Islet of Langerhans (tissue), 1 donor: ENCODE measurements at regions not wholly inside any gene's neighbourhood (a gene's known extent, or its start where the extent isn't known, plus 50 kb on each side); places are given as distances from the start of the nearest gene placed in this dataset.

ENCODE experiments used
- FAIRE-seq: peaks from one replicate; lab custom pipeline; 2011; peaks lifted over from hg19 to GRCh38; lab: Jason Lieb, UNC

GRCh38 chr5:98458004-98458403, 315.5 kb upstream of the RGMB start:
- FAIRE-seq: no peak

DNA sequence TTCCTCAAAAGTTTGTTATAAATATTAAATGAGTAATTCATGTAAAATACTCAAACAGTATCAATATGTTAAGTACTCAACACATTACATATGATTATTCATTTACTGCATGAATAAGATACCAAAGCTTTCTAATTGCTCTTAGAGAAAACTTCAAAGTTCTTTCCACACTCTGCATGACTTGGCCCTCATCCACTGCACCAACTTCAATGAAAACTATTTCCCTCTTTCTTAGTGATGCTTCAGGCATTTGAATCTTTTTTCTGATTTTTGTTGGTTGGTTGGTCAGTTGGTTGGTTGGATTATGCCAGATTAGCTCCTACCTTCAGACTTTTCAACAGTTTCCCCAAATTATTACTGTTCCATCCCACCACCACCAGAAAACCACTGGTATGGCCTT, 314.7 kb upstream of the RGMB start:
- FAIRE-seq: no peak

DNA sequence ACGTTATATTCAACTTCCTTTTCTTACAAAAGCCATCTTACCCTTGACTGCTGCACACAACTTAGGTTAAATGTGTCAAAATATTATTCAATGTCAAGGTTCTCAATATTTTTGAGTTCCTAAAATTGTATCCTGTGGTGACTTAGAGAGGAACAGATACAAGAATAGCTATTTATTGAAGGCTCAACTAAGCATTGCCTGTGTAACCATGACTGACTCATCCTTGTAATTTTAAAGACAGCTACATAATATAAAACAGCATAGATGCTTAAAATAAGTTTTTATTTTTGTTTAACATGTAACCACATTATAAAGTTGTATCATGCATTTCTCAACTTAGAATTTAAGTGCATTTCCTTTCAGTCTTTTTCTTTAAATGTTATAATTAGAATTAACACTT, 312.9 kb upstream of the RGMB start:
- no peak for FAIRE-seq

DNA sequence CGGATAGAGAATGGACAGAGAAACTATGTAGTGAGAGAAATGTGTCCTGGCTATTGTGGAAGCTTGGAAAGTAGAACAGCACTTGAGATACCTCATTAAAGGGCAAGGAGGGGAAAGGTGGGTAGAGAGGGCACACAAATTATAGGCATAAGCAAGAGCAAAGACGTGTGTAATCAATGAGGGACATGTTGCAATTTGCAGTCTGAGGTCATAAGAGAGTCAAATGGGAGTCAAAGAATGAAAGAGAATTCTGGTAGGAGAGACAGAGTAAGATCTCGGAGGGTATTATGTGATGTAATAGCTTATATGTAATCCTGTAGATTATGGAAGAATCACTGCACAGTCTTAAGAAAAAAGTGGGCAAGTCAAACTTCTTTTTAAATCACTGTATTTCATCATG, 312.0 kb upstream of the RGMB start:
- no peak for FAIRE-seq

DNA sequence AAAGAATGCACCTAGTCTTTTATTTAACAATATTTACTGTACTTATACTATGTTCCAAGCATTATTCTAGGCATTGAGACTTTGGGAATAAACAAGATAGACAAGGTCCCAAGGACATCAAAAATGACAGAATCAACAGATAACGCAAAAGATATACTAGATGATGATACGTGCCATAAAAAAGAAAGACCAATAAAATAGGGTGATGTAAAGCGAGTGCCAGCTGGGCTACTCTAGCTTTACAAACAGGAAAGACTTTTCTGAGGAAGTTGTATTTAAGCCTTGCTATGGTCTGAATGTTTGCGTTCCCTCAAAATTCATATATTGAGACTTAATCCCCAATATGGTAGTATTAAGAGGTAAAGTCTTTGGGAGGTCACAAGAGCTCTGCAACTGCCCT, 310.2 kb upstream of the RGMB start:
- no peak for FAIRE-seq

- FAIRE-seq: no peak
Observed at GRCh38 chr5:98463676-98464075, 309.8 kb upstream of the RGMB start.

DNA sequence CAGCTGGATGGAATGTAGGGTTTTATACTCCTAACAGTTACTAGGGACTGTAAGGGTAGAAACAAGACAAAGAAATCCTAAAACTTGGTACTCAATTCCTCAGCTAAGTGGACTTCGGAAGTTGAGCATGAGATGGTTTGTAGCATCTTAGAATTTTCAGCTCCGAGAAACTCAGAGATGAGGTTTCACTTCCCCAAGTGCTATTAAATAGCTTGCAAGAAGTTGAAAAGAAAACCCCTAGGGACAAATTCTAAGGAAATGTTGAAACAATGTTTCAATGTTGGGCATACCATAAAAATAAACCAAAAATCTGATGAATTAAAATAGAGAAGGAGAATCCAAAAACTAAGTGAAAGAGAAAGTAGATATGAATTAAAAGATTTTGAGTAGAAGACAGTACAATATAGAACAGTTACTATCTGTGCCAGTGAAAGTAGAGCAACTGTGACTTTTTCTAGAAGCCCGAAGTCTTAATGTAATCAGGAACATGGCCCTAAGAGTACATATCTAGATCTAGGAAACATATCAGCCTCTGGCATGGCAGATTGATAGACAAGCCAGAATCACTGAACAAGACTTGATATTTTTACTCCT, 308.6 kb upstream of the RGMB start:
- no peak for FAIRE-seq

DNA sequence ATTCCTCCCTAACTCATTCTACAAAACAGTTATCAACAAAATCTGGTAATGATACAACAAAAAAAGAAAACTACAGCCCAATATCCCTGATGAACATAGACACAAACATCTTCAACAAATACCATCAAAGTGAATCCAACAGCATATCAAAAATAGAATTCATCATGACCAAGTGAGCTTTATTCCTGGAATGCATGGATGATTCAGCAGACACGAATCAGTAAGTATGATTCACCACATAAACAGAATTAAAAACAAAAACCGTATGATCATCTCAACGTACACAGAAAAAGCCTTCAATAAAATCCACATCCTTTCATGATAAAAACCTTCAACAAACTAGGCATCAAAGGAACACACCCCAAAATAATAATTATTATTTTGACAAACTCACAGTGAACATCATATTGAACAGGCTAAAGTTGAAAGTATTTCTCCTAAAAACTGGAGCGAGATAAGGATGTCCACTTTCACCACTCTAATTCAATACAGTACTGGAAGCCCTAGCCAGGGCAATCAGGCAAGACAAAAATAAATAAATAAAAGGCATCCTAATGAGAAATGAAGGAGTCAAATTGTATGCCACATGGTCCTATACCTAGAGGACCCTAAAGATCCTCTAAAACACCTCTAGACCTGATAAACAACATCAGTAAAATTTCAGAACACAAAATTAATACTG, 305.1 kb upstream of the RGMB start:
- no peak for FAIRE-seq

DNA sequence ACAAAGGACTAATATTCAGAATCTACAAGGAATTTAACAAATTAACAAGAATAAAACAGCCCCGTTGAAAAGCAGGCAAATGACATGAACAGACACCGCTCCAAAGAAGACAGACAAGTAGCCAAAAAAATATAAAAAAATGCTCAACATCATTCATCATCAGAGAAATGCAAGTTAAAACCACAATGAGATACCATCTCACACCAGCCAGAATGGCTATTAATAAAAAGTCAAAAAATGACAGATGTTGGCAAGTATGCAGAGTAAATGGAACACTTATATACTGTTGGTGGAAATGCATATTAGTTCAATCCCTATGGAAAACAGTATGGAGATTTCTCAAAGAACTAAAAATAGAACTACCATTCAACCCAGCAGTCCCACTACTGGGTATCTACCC, 302.7 kb upstream of the RGMB start:
- FAIRE-seq: no peak

DNA sequence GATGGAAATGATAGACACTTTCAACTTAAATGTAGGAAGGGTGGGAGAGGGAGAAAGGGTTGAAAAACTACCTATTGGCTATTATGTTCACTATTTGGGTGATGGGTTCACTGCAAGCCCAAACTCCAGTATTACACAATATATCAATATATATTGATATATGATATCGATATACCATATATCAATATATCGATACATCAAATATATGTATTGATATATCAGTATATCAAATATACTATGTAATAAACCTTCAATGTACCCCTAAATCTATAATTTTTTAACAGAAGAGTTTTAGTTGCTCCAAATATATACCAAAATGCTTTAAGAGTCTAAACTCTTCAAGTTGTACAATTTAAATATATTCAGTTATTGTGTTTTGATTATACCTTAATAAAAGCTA, 302.0 kb upstream of the RGMB start:
- FAIRE-seq: no peak

- no peak for FAIRE-seq
Observed at GRCh38 chr5:98474216-98474615, 299.2 kb upstream of the RGMB start.

- no peak for FAIRE-seq
Observed at GRCh38 chr5:98474782-98475181, 298.7 kb upstream of the RGMB start.

GRCh38 chr5:98482321-98483300, 290.9 kb upstream of the RGMB start:
- FAIRE-seq: no peak

DNA sequence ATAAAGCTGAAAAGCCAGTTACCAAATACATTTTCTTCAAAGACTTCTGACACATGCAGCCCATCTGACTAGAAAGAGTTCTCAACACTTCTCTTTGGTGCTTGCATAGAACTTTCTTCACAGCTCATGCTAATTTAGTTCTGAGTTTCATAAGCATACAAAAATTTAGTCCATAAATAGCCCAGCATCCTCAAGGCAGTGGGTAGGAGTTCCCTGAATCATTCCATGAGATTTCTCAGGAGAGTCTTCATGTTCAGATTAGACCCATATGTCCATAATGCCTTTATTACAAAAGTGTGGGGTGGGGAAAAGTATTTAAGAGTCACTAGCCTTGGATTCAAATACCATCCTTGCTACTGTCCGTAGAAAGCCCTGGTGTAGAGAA, 290.2 kb upstream of the RGMB start:
- FAIRE-seq: no peak

DNA sequence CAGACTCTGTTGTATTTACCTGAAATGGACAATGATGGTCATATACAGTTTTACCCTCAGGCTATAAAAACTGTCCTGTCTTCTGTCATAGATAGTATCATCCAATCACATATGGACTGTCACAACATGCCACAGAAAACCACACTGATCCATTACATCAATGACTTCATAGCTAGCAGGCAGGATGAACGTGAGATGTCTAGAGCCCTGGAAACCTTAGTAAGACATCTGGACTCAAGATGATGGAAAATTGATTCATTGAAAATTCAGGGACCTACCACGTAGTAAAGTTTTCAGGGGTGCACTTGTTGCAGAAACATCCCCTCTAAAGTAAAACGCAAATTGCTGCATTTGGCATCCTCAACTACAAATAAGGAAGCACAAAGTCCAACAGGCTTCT, 284.4 kb upstream of the RGMB start:
- no peak for FAIRE-seq

GRCh38 chr5:98490348-98490747, 283.1 kb upstream of the RGMB start:
- no peak for FAIRE-seq

- no peak for FAIRE-seq
Observed at GRCh38 chr5:98492258-98492657, 281.2 kb upstream of the RGMB start.

DNA sequence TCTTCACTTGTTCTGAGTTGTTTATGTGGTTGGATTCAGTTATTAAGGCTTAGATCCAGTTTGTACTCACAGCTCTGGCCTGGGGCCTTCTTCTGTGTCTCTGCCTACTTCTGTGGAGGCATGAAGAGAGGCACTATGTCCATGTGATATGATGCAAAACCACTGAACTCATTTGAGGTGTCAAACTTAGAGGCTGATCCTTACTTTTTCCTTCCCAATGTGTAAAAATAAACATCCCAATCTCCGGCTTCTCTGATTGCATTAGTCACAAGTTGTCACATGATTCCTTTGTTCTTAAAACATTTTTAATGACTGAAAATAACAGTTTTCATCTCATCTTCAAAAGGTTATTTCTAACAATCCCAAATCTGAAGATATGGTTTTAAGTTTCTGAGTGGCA, 276.0 kb upstream of the RGMB start:
- FAIRE-seq: no peak

DNA sequence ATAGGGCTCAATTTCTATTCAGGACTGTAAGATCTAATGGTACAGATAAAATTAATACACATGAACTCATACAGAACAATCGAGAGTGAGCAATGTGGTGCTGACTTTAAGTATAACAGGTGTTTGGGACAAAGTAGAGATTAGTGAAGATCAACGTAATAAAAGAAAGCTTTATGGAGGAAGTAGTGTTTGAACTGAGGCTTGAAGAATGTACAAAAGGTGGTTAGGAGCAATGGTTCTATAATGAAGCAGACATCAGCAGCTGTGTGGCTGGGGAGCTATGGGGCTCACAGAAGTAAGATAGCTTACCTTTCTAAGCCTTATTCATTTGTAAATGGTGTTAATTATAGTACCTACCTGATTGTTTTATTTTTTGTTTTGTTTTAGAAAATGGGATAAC, 275.4 kb upstream of the RGMB start:
- no peak for FAIRE-seq

DNA sequence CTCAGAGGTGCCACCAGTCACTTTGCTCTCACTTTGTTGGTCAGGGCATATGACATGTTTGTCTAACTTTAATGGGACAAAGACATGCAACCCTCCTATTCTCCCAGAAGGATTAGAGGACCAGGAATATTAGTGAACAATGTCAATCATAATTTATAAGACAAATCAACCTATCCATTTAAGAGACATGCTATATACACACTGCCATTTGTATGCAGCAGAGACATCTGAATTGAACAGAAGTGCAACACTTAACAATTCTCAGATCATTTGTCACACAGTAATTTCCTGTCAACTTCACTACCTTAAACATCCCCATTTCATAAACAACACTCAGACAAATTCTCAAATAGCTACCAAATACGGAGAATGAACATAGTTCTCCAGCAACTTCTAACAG, 273.6 kb upstream of the RGMB start:
- FAIRE-seq: no peak

DNA sequence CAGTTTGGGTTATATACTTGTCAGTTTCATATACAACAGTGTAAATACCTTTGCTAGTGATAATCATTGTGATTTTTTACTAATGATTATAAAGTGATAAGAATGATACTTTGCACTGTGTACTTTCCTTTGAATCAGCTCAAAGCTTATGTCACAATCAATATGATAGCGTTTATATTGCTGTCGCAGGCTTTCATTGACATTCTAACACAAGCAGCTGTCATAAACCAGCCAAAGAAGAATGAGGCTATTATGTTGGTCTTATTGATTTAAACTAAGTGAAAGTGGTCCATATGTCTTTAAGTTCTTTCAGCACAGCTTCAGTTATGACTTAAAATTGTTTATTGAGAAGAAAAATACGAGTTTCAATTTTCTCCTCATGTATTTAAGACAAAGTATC, 272.7 kb upstream of the RGMB start:
- no peak for FAIRE-seq

- no peak for FAIRE-seq
Observed at GRCh38 chr5:98503616-98504015, 269.8 kb upstream of the RGMB start.

DNA sequence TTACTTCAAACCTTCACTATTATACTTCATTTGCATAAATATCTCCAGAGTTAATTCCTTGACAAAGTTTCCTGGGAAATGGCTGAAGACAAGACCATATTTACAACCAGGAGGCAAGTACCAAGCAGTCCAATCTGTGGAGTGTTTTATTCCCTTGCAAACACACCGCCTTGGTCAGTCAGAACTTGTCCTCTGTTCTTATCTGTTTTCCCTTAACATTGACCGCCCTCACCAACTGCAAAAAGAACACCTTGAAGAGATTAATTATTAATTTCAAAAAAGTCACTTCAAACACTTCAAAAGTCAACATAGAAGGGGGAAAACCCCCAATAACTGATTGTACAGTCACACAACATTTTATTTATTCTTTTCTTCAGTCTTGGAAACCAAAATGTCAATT, 269.0 kb upstream of the RGMB start:
- no peak for FAIRE-seq
